OCI-LY1 (cell line): ENCODE measurements at regions not wholly inside any gene's neighbourhood (a gene's known extent, or its start where the extent isn't known, plus 50 kb on each side); places are given as distances from the start of the nearest gene placed in this dataset.
"Not testable (repeated sequence)": the region's sequence is repeated elsewhere in the genome, so short reads cannot be mapped to it uniquely, and the experiment has no call there.

Experiments
- H2AFZ ChIP-seq: fragments of 200-600 bp; sonication (generic), shearing (Covaris generic); 2 replicates; pipeline ENCODE4 v1.6.0; 2014; ENCODE audit warnings: antibody characterized with exemption, mild to moderate bottlenecking, low read length
- H3F3A ChIP-seq: fragments of 200-600 bp; sonication (generic), shearing (Covaris generic); 2 replicates; pipeline ENCODE4 v1.6.0; 2014; ENCODE audit warnings: mild to moderate bottlenecking, antibody characterized with exemption, low read length, moderate library complexity; ENCODE audit not compliant: insufficient read depth
- H3K27ac ChIP-seq: fragments of 200-600 bp; sonication (generic); 2 replicates; pipeline ENCODE4 v1.5.1; 2014; ENCODE audit warnings: low read length, mixed run types, mild to moderate bottlenecking, low read depth; ENCODE audit not compliant: poor library complexity, severe bottlenecking
- H3K27me3 ChIP-seq: fragments of 200-600 bp; sonication (generic); 2 replicates; pipeline ENCODE4 v1.6.0; 2014; ENCODE audit warnings: antibody characterized with exemption, mild to moderate bottlenecking, low read length, moderate library complexity; ENCODE audit not compliant: insufficient read depth
- H3K36me3 ChIP-seq: fragments of 200-600 bp; sonication (generic); 2 replicates; pipeline ENCODE4 v1.6.1; 2014; ENCODE audit warnings: mild to moderate bottlenecking, antibody characterized with exemption, low read length, moderate library complexity, mixed read lengths; ENCODE audit not compliant: insufficient read depth
- H3K4me1 ChIP-seq: fragments of 200-600 bp; sonication (generic); 2 replicates; pipeline ENCODE4 v1.5.1; 2014; ENCODE audit warnings: mild to moderate bottlenecking, low read length, moderate library complexity; ENCODE audit not compliant: insufficient read depth, severe bottlenecking
- H3K4me2 ChIP-seq: fragments of 200-600 bp; sonication (generic), shearing (Covaris generic); 2 replicates; pipeline ENCODE4 v1.6.1; 2014; ENCODE audit warnings: low read length
- H3K4me3 ChIP-seq: fragments of 200-600 bp; sonication (generic); 2 replicates; pipeline ENCODE4 v1.5.1; 2014; ENCODE audit warnings: low read length, low read depth, mild to moderate bottlenecking, mixed read lengths; ENCODE audit not compliant: poor library complexity, severe bottlenecking
- H3K79me2 ChIP-seq: fragments of 200-600 bp; shearing (Covaris generic); 2 replicates; pipeline ENCODE4 v1.6.1; 2016; ENCODE audit warnings: mixed run types, low read length, mixed read lengths; ENCODE audit not compliant: insufficient read depth
- H3K9ac ChIP-seq: fragments of 200-600 bp; sonication (generic), shearing (Covaris generic); 2 replicates; pipeline ENCODE4 v1.6.1; 2014; ENCODE audit warnings: mild to moderate bottlenecking, low read length, mixed read lengths
- H3K9me2 ChIP-seq: fragments of 200-600 bp; sonication (generic), shearing (Covaris generic); 2 replicates; pipeline ENCODE4 v1.6.1; 2014; ENCODE audit warnings: low read depth, mild to moderate bottlenecking, low read length, mixed read lengths
- H3K9me3 ChIP-seq: fragments of 200-600 bp; shearing (Covaris generic); 2 replicates; pipeline ENCODE4 v1.6.1; 2014; ENCODE audit warnings: low read length, mixed read lengths
- H4K20me1 ChIP-seq: fragments of 200-600 bp; sonication (generic), shearing (Covaris generic); 2 replicates; pipeline ENCODE4 v1.6.0; 2016; ENCODE audit warnings: mild to moderate bottlenecking, low read length; ENCODE audit not compliant: insufficient read depth
- EZH2 ChIP-seq: fragments of 200-600 bp; sonication (generic), shearing (Covaris generic); IDR thresholded peaks from 2 replicates; pipeline ENCODE4 v1.8.0; 2017; ENCODE audit warnings: borderline replicate concordance, mixed run types, mild to moderate bottlenecking, antibody characterized with exemption, low read length, moderate library complexity, mixed read lengths
- TF ChIP-seq, protein P1 (sequence below): fragments of 200-600 bp; sonication (generic), shearing (Covaris generic); IDR thresholded peaks from 2 replicates; pipeline ENCODE4 v1.5.1; 2017; ENCODE audit warnings: mild to moderate bottlenecking, antibody characterized with exemption, low read length, moderate library complexity, mixed read lengths

DNA sequence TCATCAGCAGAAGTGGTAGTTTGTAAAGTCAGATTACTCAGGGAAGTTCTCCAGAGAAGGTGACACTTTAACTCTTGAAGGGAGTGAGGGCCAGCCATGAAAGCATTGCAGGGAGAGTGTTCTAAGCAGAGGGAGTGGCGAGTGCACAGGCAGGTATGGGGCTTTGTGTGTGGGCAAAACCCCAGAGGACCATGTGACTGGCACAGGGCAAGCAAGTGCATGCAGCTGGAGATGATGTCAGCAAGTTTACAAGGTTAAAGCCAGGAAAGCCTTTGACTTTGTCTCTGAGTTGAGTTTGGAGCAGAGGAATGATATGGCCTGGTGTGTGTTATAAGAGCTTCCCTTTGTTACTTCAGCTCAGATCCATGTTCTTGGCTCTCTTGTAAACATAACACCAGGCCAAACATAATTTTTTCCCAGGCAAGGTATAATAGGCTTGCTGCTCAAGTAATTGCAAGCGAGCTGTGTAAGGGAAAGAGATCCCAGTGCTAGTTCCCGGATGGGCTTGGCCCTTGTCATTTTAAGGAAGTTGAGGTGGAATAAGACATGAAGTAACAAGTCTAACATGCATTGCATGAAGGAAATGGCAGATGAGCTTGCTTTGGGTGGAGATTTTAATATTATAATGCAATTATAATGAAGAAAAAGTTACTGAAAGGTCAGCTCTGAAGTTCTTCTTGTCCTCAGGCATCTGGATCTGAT is 341.1 kb upstream of the LRRC3B start:
- no peak overlapping the region for H3K4me2 ChIP-seq
- H2AFZ ChIP-seq: no peak overlapping the region
- H3K9ac ChIP-seq: no peak overlapping the region
- H4K20me1 ChIP-seq: no peaks in the 10 kb centered on the region
- no peaks in the 10 kb centered on the region for H3K4me1 ChIP-seq
- no peaks in the 10 kb centered on the region for H3K9me3 ChIP-seq
- no peaks in the 10 kb centered on the region for H3K9me2 ChIP-seq
- H3F3A ChIP-seq: no peaks in the 10 kb centered on the region
- TF ChIP-seq, protein P1, sequence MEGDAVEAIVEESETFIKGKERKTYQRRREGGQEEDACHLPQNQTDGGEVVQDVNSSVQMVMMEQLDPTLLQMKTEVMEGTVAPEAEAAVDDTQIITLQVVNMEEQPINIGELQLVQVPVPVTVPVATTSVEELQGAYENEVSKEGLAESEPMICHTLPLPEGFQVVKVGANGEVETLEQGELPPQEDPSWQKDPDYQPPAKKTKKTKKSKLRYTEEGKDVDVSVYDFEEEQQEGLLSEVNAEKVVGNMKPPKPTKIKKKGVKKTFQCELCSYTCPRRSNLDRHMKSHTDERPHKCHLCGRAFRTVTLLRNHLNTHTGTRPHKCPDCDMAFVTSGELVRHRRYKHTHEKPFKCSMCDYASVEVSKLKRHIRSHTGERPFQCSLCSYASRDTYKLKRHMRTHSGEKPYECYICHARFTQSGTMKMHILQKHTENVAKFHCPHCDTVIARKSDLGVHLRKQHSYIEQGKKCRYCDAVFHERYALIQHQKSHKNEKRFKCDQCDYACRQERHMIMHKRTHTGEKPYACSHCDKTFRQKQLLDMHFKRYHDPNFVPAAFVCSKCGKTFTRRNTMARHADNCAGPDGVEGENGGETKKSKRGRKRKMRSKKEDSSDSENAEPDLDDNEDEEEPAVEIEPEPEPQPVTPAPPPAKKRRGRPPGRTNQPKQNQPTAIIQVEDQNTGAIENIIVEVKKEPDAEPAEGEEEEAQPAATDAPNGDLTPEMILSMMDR: no peak
- no peak for TF ChIP-seq EZH2
- no peak overlapping the region for H3K27ac ChIP-seq
- H3K27me3 ChIP-seq: no peaks in the 10 kb centered on the region
- no peaks in the 10 kb centered on the region for H3K36me3 ChIP-seq
- H3K79me2 ChIP-seq: no peaks in the 10 kb centered on the region
- H3K4me3 ChIP-seq: no peak overlapping the region

DNA sequence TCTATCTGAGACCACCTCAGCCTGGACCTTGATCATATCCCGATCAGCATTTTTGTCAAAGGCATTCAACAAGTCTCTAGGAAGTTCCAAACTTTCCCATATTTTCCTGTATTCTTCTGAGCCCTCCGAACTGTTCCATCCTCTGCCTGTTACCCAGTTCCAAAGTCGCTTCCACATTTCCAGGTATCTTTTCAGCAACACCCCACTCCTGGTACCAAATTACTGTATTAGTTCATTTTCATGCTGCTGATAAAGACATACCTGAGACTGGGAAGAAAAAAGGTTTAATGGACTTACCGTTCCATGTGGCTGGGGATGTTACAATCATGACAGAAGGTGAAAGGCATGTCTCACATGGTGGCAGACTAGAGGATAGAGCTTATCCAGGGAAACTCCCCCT is 338.1 kb upstream of the LRRC3B start:
- H3K9me2 ChIP-seq, H3K79me2 ChIP-seq, H4K20me1 ChIP-seq, H3K9ac ChIP-seq, H3K27me3 ChIP-seq, H3K4me1 ChIP-seq, H2AFZ ChIP-seq, H3K4me2 ChIP-seq, H3K36me3 ChIP-seq, H3K9me3 ChIP-seq, H3K4me3 ChIP-seq, H3F3A ChIP-seq, H3K27ac ChIP-seq: not testable (repeated sequence)

DNA sequence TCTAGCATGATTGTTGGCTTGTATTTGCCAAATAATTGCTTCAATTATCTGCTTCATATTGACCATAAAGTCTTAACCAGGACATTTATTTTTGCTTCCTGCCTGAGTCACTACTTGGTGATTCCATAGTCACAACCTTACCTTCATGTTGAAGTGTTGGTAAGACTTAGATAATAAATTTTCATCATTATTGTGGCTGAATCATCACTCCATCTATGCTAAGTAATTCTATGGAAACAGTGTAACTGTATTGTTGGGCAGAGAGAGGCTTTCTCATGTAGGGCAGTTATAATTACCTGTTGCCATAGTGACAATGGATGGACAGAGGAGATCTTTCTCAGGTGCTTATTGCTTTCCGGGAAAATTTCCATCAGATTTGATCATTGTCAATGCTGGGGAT is 330.7 kb upstream of the LRRC3B start:
- no peak for TF ChIP-seq EZH2
- TF ChIP-seq, protein P1: no peak
- Histone ChIP-seq H4K20me1 (no peaks in the 10 kb centered on the region), H3K9me2 (no peaks in the 10 kb centered on the region), H3K4me2 (no peak overlapping the region), H3F3A (no peaks in the 10 kb centered on the region), H2AFZ (no peak overlapping the region), H3K4me3 (no peak overlapping the region), H3K9ac (no peak overlapping the region), H3K27ac (no peak overlapping the region), H3K27me3 (no peaks in the 10 kb centered on the region), H3K9me3 (no peaks in the 10 kb centered on the region), H3K4me1 (no peaks in the 10 kb centered on the region), H3K36me3 (no peaks in the 10 kb centered on the region), H3K79me2 (no peaks in the 10 kb centered on the region)

DNA sequence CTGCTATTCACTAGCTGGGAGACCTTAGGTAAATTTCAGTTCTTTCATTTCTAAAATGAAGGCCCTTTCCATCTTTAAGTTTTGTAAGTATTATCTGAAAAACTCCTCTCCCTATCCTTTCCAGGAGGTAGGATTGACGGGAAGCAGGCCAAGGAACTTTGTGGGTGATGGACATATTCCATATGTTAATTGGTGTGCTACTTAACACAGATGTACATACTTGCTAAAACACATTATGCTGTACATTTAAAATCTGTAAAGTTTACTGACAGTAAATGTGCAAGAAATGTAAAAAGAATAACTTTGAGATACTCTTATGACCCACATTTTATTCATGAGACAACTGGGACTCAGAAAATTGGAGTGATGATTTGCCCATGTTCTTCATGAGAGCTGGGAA is 329.8 kb upstream of the LRRC3B start:
- H2AFZ ChIP-seq: no peak overlapping the region
- H3K4me2 ChIP-seq: no peak overlapping the region
- H3K9me2 ChIP-seq: no peaks in the 10 kb centered on the region
- H3K36me3 ChIP-seq: no peaks in the 10 kb centered on the region
- TF ChIP-seq, protein P1: no peak
- no peak for TF ChIP-seq EZH2
- no peak overlapping the region for H3K9ac ChIP-seq
- H3K27ac ChIP-seq: no peak overlapping the region
- H3F3A ChIP-seq: no peaks in the 10 kb centered on the region
- no peaks in the 10 kb centered on the region for H3K79me2 ChIP-seq
- no peaks in the 10 kb centered on the region for H4K20me1 ChIP-seq
- H3K4me1 ChIP-seq: no peaks in the 10 kb centered on the region
- H3K27me3 ChIP-seq: no peaks in the 10 kb centered on the region
- no peaks in the 10 kb centered on the region for H3K9me3 ChIP-seq
- no peak overlapping the region for H3K4me3 ChIP-seq
